Coronary artery (tissue), 2 donors: ENCODE measurements at regions not wholly inside any gene's neighbourhood (a gene's known extent, or its start where the extent isn't known, plus 50 kb on each side); places are given as distances from the start of the nearest gene placed in this dataset.

Source experiments
- DNase-seq: peaks from one replicate; pipeline ENCODE4 v3.0.0-alpha.2; 2017; ENCODE audit warnings: low spot score
- H3K27ac ChIP-seq, 2 donors: fragments of 200-600 bp; sonication (generic); one replicate each; pipeline ENCODE4 v1.5.1; 2016 to 2019
- H3K4me3 ChIP-seq: fragments of 200-600 bp; sonication (generic); 2 replicates; pipeline ENCODE4 v1.5.1; 2016; ENCODE audit warnings: mild to moderate bottlenecking, moderate library complexity
- TF ChIP-seq, protein P1 (sequence below): fragments of 200-600 bp; sonication (generic); IDR thresholded peaks from one replicate; pipeline ENCODE4 v1.5.1; 2019; ENCODE audit warnings: antibody characterized with exemption

GRCh38 chr1:58996341-58997059 lies 212.7 kb upstream of the JUN start:
- TF ChIP-seq, protein P1, sequence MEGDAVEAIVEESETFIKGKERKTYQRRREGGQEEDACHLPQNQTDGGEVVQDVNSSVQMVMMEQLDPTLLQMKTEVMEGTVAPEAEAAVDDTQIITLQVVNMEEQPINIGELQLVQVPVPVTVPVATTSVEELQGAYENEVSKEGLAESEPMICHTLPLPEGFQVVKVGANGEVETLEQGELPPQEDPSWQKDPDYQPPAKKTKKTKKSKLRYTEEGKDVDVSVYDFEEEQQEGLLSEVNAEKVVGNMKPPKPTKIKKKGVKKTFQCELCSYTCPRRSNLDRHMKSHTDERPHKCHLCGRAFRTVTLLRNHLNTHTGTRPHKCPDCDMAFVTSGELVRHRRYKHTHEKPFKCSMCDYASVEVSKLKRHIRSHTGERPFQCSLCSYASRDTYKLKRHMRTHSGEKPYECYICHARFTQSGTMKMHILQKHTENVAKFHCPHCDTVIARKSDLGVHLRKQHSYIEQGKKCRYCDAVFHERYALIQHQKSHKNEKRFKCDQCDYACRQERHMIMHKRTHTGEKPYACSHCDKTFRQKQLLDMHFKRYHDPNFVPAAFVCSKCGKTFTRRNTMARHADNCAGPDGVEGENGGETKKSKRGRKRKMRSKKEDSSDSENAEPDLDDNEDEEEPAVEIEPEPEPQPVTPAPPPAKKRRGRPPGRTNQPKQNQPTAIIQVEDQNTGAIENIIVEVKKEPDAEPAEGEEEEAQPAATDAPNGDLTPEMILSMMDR, result no peak

DNA sequence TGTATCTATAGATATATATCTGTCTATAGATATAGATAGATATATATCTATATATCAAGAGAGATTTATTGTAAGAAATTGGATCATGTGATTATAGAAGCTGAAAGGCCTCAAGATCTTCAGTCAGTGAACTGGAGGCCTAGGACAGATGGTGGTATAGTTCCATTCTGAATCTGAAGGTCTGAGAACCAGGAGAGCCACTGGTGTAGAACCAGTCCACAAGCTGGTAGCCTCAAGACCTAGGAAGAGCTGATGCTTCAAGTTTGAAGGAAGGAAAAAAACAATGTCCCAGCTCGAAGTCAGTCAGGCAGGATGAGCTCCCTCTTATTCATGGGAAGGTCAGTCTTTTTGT lies 213.2 kb upstream of the JUN start:
- no peak for DNase-seq
- TF ChIP-seq, protein P1, result no peak
- Histone ChIP-seq H3K27ac (no peak overlapping the region), H3K4me3 (no peak overlapping the region)

More at GRCh38 chr1:58996341-58997059, 212.7 kb upstream of the JUN start:
- no peak overlapping the region for H3K4me3 ChIP-seq
- H3K27ac ChIP-seq, result no peak overlapping the region
- no peak for DNase-seq

DNA sequence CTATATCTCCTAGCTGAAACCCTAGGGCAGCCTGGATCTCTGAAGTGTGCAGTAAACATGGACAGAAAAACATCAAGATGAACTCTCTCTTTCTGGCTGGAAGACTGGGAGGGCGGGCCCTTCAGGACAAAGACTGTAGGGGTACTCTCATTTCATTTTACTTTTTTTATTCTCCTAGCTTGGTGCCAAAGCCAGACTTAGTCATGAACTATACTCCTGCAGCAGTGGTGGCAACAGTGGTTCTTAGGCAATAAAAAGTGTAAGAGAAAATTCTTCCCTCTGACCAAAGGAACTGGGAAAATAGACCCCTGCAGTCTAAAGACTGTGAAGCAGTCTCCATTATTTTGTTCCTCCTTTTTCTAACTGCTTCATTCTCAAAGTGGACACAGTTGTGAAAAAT lies 213.8 kb upstream of the JUN start:
- DNase-seq, result peak; percentile 7
- TF ChIP-seq, protein P1, result no peak
- H3K27ac ChIP-seq, result no peak overlapping the region
- no peak overlapping the region for H3K4me3 ChIP-seq

DNA sequence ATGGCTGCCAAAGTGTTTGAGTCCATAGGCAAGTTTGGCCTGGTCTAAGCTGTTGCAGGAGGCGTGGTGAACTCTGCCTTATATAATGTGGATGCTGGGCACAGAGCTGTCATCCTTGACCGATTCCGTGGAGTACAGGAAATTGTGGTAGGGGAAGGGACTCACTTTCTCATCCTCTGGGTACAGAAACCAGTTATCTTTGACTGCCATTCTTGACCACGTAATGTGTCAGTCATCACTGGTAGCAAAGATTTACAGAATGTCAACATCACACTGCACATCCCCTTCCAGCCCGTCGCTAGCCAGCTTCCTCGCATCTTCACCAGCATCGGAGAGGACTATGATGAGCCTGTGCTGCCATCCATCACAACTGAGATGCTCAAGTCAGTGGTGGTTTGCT lies 215.8 kb upstream of the JUN start:
- Histone ChIP-seq H3K27ac (no peak overlapping the region), H3K4me3 (no peak overlapping the region)
- TF ChIP-seq, protein P1, result no peak
- DNase-seq, result peak; percentile 17

DNA sequence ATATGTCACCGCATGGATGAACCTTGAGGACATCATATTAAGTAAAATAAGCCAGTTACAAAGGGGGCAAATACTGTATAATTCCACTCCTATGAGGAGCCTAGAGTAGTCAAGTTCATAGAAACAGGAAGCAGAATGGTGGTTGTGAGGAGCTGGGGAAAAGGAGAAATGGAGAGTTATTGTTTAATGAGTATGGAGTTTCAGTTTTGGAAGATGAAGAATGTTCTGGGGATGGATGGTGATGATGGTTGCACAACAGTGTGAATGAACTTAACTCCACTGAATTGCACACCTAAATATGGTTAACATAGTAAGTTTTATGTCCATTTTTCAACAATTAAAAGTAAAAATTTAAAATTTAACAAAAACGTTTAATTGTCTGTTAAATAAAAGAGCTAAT lies 220.9 kb upstream of the JUN start:
- no peak overlapping the region for H3K4me3 ChIP-seq
- no peak overlapping the region for H3K27ac ChIP-seq
- no peak for DNase-seq
- TF ChIP-seq, protein P1, result no peak

DNA sequence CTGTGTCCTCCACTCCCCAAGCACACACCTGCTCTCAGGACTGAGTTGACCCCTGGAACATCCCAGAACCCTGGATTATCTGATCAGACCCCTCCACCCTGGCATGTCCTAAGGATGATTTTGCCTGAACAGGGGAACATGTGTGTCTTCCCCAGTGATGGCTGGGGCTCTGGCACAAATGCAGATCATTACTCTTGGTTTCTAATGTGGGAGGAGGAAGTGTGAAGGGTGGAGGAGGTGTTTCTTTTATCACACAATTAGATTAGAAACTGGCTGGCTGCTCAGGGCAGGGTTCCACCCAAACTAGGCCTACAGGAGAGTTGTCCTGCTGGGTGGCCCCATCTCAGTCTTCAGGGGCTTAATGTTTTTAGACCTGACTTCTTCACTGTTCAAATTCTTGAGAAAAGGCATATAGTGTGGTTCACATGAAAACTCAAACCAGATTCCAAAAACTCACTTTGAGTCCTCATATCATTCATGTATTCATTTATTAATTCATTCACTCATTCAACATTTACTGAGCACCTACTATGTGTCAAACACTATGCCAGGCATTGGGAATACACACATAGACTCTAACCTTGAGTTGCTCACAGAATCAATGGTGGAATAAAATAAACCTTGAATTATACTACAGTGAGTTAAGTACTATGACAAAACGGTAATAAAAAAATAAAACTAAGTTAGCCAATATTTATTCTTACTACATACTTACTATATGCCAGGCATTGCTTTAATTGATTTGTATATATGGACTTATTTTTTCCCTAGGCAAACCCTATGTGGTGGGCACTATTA lies 221.8 kb upstream of the JUN start:
- Histone ChIP-seq H3K4me3 (no peak overlapping the region), H3K27ac (no peak overlapping the region)
- TF ChIP-seq, protein P1, result no peak
- DNase-seq, result peak; percentile 36

GRCh38 chr1:59006289-59006658 lies 222.4 kb upstream of the JUN start:
- peak; percentile 38 for DNase-seq
- Histone ChIP-seq H3K27ac (no peak overlapping the region), H3K4me3 (no peak overlapping the region)
- TF ChIP-seq, protein P1, result no peak
